ENCODE measurements at regions not wholly inside any gene's neighbourhood (a gene's known extent, or its start where the extent isn't known, plus 50 kb on each side); places are given as distances from the start of the nearest gene placed in this dataset.

GRCh38 chr9:2403701-2404100 lies 217.9 kb upstream of the VLDLR start:
- H3K9me3 ChIP-seq, result peaks cover 0 to 6% (median 0%) of the 10 kb centered on the region in 3 donors
- intact Hi-C loops (cut with DNase I; ENCODE audit: low total_unique reads), result no loop called here
- no peaks in the 10 kb centered on the region for H3K27me3 ChIP-seq
- ATAC-seq (no peak), DNase-seq (no peak)
- H3K4me1 ChIP-seq, result peaks cover 9 to 12% of the 10 kb centered on the region in 2 donors
- no peak overlapping the region for H3K27ac ChIP-seq
- H3K36me3 ChIP-seq, result no peaks in the 10 kb centered on the region
- H3K4me3 ChIP-seq, result no peak overlapping the region
- in situ Hi-C loops (cut with MboI; ENCODE audit: low sequenced_read_pairs in 4 of 4), result no loop called here
- TF ChIP-seq, protein P1, sequence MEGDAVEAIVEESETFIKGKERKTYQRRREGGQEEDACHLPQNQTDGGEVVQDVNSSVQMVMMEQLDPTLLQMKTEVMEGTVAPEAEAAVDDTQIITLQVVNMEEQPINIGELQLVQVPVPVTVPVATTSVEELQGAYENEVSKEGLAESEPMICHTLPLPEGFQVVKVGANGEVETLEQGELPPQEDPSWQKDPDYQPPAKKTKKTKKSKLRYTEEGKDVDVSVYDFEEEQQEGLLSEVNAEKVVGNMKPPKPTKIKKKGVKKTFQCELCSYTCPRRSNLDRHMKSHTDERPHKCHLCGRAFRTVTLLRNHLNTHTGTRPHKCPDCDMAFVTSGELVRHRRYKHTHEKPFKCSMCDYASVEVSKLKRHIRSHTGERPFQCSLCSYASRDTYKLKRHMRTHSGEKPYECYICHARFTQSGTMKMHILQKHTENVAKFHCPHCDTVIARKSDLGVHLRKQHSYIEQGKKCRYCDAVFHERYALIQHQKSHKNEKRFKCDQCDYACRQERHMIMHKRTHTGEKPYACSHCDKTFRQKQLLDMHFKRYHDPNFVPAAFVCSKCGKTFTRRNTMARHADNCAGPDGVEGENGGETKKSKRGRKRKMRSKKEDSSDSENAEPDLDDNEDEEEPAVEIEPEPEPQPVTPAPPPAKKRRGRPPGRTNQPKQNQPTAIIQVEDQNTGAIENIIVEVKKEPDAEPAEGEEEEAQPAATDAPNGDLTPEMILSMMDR (IDR thresholded peaks at IDR 0.05 in 4 of 5, conservative IDR thresholded peaks at IDR 0.05 in 1 of 5), result no peak
- no peak for TF ChIP-seq POLR2A (IDR thresholded peaks at IDR 0.05)

DNA sequence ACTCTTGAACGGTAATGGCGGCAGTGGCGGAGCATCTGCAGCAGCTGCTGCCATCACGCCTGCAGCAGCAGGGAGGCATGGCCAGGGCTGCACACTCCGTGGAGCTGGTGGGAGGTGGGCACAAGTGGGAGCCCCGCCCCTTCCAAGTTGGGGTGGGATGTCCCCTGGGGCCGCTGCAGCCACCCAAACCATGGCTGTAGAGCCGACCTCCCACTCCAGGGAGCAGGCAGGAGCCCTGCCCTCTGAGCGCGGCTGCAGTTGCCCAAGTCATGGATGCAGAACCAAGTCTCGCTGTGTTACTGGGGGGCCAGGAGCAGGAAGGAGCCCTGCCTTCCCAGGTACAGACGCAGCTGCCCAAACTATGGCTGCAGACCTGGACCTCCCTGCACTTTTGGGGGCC lies 215.3 kb upstream of the VLDLR start:
- TF ChIP-seq, protein P1 (IDR thresholded peaks at IDR 0.05 in 4 of 5, conservative IDR thresholded peaks at IDR 0.05 in 1 of 5), result no peak
- TF ChIP-seq POLR2A (IDR thresholded peaks at IDR 0.05), result no peak
- Histone ChIP-seq H3K27me3 (no peaks in the 10 kb centered on the region), H3K4me1 (peaks cover 4 to 9% of the 10 kb centered on the region in 2 donors), H3K27ac (no peak overlapping the region), H3K36me3 (no peaks in the 10 kb centered on the region), H3K4me3 (no peak overlapping the region), H3K9me3 (peaks cover 0 to 6% (median 0%) of the 10 kb centered on the region in 3 donors)
- ATAC-seq (no peak), DNase-seq (no peak)
- in situ Hi-C loops (cut with MboI; ENCODE audit: low sequenced_read_pairs in 4 of 4) (no loop called here), intact Hi-C loops (cut with DNase I; ENCODE audit: low total_unique reads) (no loop called here)

DNA sequence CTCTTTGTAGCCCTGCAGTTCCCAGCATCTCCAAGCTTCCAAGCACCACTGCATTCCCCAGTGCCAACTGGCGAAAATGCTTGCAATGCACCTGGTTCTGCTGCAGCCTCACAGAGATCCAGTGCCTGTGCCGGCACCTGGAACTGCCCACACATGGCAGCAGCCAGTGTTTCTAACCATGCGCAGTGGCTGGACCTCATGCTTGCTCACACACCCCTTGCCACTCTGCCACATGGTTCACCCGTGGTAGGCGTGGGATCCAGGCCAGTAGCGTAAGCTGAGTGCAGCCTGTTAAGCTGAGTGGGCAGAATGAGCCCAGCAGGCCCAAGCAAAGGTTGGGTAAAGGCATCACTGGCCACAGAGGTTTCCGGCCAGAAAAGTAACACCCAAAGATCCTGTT lies 214.1 kb upstream of the VLDLR start:
- TF ChIP-seq, protein P1 (IDR thresholded peaks at IDR 0.05 in 4 of 5, conservative IDR thresholded peaks at IDR 0.05 in 1 of 5), result no peak
- no peak for TF ChIP-seq POLR2A (IDR thresholded peaks at IDR 0.05)
- H3K27ac ChIP-seq, result no peak overlapping the region
- DNase-seq, result no peak
- peaks cover 0 to 7% of the 10 kb centered on the region in 2 donors for H3K4me1 ChIP-seq
- no peaks in the 10 kb centered on the region for H3K27me3 ChIP-seq
- in situ Hi-C loops (cut with MboI; ENCODE audit: low sequenced_read_pairs in 4 of 4), result no loop called here
- no peak overlapping the region for H3K4me3 ChIP-seq
- H3K9me3 ChIP-seq, result peaks cover 0 to 6% (median 0%) of the 10 kb centered on the region in 3 donors
- ATAC-seq, result peak in 1 of 2 donors; percentile 39
- H3K36me3 ChIP-seq, result no peaks in the 10 kb centered on the region
- intact Hi-C loops (cut with DNase I; ENCODE audit: low total_unique reads), result no loop called here

- Histone ChIP-seq H3K27ac (no peak overlapping the region), H3K27me3 (no peaks in the 10 kb centered on the region), H3K9me3 (no peaks in the 10 kb centered on the region), H3K4me1 (peaks cover 0 to 7% of the 10 kb centered on the region in 2 donors), H3K36me3 (no peaks in the 10 kb centered on the region), H3K4me3 (no peak overlapping the region)
- TF ChIP-seq POLR2A (IDR thresholded peaks at IDR 0.05), result no peak
- TF ChIP-seq, protein P1 (IDR thresholded peaks at IDR 0.05 in 4 of 5, conservative IDR thresholded peaks at IDR 0.05 in 1 of 5), result no peak
- intact Hi-C loops (cut with DNase I; ENCODE audit: low total_unique reads) (no loop called here), in situ Hi-C loops (cut with MboI; ENCODE audit: low sequenced_read_pairs in 4 of 4) (no loop called here)
- ATAC-seq, result no peak
- DNase-seq, result no peak
Observed at GRCh38 chr9:2411459-2412215, 209.9 kb upstream of the VLDLR start.

Data from gastrocnemius medialis (tissue), 4 donors.